ENCODE measurements at regions not wholly inside any gene's neighbourhood (a gene's known extent, or its start where the extent isn't known, plus 50 kb on each side); places are given as distances from the start of the nearest gene placed in this dataset.

DNA sequence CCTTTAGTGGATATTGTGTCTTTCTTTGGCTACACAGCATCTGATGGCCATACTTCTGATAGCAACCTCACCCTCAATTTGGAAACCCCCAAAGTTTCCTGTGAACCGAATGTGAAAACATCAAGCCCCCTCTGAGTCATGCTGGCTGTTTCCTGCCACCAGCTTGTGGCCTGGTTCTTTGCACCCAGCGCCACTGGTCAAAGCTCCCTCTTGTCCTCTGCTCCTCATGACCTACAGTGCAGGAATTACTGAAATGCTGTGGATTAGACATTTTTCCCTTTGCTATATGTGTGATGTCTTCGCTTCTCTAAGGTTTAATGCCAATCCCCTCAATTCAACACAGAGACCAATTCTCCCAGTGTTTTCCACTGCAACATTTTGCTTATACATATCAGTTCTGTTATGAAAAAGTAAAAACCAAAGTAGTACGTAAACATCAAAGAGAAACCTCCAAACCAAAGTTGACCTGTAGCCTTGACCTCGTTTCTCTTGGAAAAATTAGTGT, 224.0 kb upstream of the TENM3 start:
- ATAC-seq (no peak), DNase-seq (no peak)
- no peak for TF ChIP-seq CTCF (IDR thresholded peaks at IDR 0.05 in 4 of 5, conservative IDR thresholded peaks at IDR 0.05 in 1 of 5)
- TF ChIP-seq POLR2A (IDR thresholded peaks at IDR 0.05): no peak
- H3K4me1 ChIP-seq: no peaks in the 10 kb centered on the region
- H3K4me3 ChIP-seq: no peak overlapping the region
- in situ Hi-C loops (cut with MboI; ENCODE audit: low sequenced_read_pairs in 4 of 4): no loop called here
- H3K27me3 ChIP-seq: no peaks in the 10 kb centered on the region
- no peak overlapping the region for H3K27ac ChIP-seq
- H3K9me3 ChIP-seq: no peaks in the 10 kb centered on the region
- H3K36me3 ChIP-seq: no peaks in the 10 kb centered on the region
- intact Hi-C loops (cut with DNase I; ENCODE audit: low total_unique reads): no loop called here

GRCh38 chr4:182022909-182023308, 220.3 kb upstream of the TENM3 start:
- H3K4me3 ChIP-seq: no peak overlapping the region
- no peaks in the 10 kb centered on the region for H3K4me1 ChIP-seq
- H3K27ac ChIP-seq: no peak overlapping the region
- DNase-seq (no peak), ATAC-seq (no peak)
- TF ChIP-seq POLR2A (IDR thresholded peaks at IDR 0.05) (no peak), CTCF (IDR thresholded peaks at IDR 0.05 in 4 of 5, conservative IDR thresholded peaks at IDR 0.05 in 1 of 5) (no peak)
- intact Hi-C loops (cut with DNase I; ENCODE audit: low total_unique reads): no loop called here
- in situ Hi-C loops (cut with MboI; ENCODE audit: low sequenced_read_pairs in 4 of 4): no loop called here
- no peaks in the 10 kb centered on the region for H3K36me3 ChIP-seq
- H3K27me3 ChIP-seq: no peaks in the 10 kb centered on the region
- no peaks in the 10 kb centered on the region for H3K9me3 ChIP-seq

- no peak for ATAC-seq
- intact Hi-C loops (cut with DNase I; ENCODE audit: low total_unique reads): no loop called here
- H3K36me3 ChIP-seq: no peaks in the 10 kb centered on the region
- H3K27ac ChIP-seq: no peak overlapping the region
- H3K9me3 ChIP-seq: no peaks in the 10 kb centered on the region
- in situ Hi-C loops (cut with MboI; ENCODE audit: low sequenced_read_pairs in 4 of 4): no loop called here
- H3K4me3 ChIP-seq: no peak overlapping the region
- no peaks in the 10 kb centered on the region for H3K27me3 ChIP-seq
- no peak for DNase-seq
- no peaks in the 10 kb centered on the region for H3K4me1 ChIP-seq
- TF ChIP-seq POLR2A (IDR thresholded peaks at IDR 0.05): no peak
- no peak for TF ChIP-seq CTCF (IDR thresholded peaks at IDR 0.05 in 4 of 5, conservative IDR thresholded peaks at IDR 0.05 in 1 of 5)
Measured at GRCh38 chr4:182023469-182023868, 219.7 kb upstream of the TENM3 start.

DNA sequence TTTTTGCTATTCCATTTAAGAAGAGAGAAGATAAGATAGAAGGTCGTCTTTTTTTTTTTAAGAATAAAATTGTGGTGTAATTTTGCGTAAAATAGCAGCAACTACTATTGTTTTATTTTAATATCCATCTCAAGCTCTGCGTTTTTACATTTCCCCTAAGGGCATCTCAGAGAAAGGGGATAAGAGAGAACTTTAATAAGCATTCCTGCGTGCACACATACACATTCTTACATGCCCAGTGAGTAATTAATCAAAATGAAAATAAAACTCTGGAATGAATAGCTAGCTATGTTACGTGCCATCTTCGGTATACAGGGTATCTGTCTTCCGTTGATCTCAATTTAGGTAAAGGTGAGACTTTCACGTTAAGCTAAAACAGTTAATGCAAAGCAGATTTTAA, 200.3 kb upstream of the TENM3 start:
- H3K4me3 ChIP-seq: no peak overlapping the region
- no peak overlapping the region for H3K27ac ChIP-seq
- intact Hi-C loops (cut with DNase I; ENCODE audit: low total_unique reads) (no loop called here), in situ Hi-C loops (cut with MboI; ENCODE audit: low sequenced_read_pairs in 4 of 4) (no loop called here)
- TF ChIP-seq CTCF (IDR thresholded peaks at IDR 0.05 in 4 of 5, conservative IDR thresholded peaks at IDR 0.05 in 1 of 5) (no peak), POLR2A (IDR thresholded peaks at IDR 0.05) (no peak)
- no peaks in the 10 kb centered on the region for H3K9me3 ChIP-seq
- H3K27me3 ChIP-seq: no peaks in the 10 kb centered on the region
- no peaks in the 10 kb centered on the region for H3K36me3 ChIP-seq
- ATAC-seq (no peak), DNase-seq (no peak)
- H3K4me1 ChIP-seq: no peaks in the 10 kb centered on the region

- Histone ChIP-seq H3K27ac (no peak overlapping the region), H3K27me3 (no peaks in the 10 kb centered on the region), H3K4me1 (no peaks in the 10 kb centered on the region), H3K9me3 (no peaks in the 10 kb centered on the region), H3K36me3 (no peaks in the 10 kb centered on the region), H3K4me3 (no peak overlapping the region)
- no peak for ATAC-seq
- in situ Hi-C loops (cut with MboI; ENCODE audit: low sequenced_read_pairs in 4 of 4): no loop called here
- DNase-seq: no peak
- intact Hi-C loops (cut with DNase I; ENCODE audit: low total_unique reads): no loop called here
- no peak for TF ChIP-seq CTCF (IDR thresholded peaks at IDR 0.05 in 4 of 5, conservative IDR thresholded peaks at IDR 0.05 in 1 of 5)
- no peak for TF ChIP-seq POLR2A (IDR thresholded peaks at IDR 0.05)
Measured at GRCh38 chr4:182048871-182049270, 194.3 kb upstream of the TENM3 start.

Data from gastrocnemius medialis (tissue), 4 donors.